HG02970 (cell line): ENCODE measurements at regions not wholly inside any gene's neighbourhood (a gene's known extent, or its start where the extent isn't known, plus 50 kb on each side); places are given as distances from the start of the nearest gene placed in this dataset.

Experiments
- ATAC-seq: cut with Tn5 transposase; IDR thresholded peaks from one replicate; pipeline ENCODE4 v1.9.1; 2021; ENCODE audit warnings: mild to moderate bottlenecking, moderate library complexity, moderate number of reproducible peaks; ENCODE audit not compliant: unreplicated experiment, low FRiP score

DNA sequence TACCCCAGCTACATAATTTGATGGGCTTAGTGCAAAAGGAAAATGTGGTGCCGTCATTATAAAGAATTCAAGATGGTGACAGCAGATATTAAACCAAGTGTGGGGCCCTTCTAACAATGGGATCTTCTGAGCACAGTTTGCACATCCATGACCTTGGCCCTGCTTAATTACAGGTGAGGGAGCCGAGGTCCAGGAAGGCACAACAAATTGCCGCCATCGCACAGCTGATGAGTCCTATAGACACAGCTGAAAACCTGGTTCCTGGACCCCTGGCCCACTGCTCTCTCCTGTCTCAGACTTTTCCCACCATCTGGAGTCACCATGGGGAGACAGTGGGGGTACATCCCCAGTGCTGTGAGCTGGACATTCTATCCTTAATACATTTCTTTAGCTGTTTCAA is 95.8 kb upstream of the MAP4K3 start:
- no peak for ATAC-seq

DNA sequence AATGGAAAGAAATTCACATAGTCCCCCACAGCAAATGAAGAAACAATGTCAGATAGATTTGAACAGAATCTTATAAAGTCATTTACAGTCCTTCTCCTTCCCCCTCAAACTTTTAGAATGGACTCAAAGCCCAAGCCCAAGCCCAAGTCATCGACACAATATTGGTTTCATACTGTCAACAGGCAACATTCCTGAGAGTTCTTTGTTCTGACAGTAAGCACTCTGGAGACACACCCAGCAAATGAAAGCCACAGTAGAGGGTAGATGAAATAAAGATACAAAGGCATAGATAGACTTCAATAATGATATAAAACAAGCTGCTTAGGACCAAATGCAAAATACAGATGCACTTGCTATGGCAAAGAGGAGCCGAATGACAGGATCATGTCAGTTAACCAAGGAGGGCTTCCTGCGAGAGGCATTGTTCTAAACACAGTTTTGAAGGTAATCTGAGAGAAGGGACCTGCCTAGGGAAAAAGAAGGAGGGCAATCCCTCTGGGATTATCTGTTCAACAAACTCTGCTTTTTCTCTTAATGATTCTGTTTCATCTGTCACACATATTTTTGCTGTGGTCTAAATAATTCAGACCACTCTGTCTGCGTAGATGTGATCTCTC is 97.1 kb upstream of the MAP4K3 start:
- no peak for ATAC-seq

DNA sequence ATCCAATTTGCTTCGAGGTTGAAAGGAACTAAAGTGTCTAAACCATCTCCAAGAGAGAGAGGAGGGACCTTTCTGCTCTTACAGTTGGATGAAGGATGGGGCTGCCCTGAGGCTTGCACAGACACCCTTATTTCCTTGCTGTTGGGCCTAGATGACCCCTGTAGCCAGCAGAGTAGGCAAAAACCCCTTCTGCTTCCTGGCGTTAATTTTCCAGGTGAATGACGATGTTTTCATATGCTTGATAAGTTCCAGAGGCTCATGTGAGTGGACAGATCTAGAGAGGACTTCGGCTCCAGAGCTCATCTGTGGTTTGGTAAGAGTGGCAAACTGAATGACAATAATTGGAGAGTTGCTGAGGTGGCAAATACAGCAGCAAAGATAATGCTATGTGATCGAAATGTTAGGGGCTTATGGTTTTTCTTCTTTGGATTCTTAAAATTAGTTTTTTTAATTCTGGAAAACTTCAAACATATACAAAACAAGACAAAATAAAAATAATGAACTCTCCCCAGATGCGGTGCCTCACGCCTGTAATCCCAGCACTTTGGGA is 98.6 kb upstream of the MAP4K3 start:
- no peak for ATAC-seq

GRCh38 chr2:39537150-39537549 is 100.1 kb upstream of the MAP4K3 start:
- ATAC-seq = no peak

GRCh38 chr2:39538718-39539117 is 101.6 kb upstream of the MAP4K3 start:
- ATAC-seq = no peak

- ATAC-seq = no peak
Observed at GRCh38 chr2:39540414-39540813, 103.3 kb upstream of the MAP4K3 start.

DNA sequence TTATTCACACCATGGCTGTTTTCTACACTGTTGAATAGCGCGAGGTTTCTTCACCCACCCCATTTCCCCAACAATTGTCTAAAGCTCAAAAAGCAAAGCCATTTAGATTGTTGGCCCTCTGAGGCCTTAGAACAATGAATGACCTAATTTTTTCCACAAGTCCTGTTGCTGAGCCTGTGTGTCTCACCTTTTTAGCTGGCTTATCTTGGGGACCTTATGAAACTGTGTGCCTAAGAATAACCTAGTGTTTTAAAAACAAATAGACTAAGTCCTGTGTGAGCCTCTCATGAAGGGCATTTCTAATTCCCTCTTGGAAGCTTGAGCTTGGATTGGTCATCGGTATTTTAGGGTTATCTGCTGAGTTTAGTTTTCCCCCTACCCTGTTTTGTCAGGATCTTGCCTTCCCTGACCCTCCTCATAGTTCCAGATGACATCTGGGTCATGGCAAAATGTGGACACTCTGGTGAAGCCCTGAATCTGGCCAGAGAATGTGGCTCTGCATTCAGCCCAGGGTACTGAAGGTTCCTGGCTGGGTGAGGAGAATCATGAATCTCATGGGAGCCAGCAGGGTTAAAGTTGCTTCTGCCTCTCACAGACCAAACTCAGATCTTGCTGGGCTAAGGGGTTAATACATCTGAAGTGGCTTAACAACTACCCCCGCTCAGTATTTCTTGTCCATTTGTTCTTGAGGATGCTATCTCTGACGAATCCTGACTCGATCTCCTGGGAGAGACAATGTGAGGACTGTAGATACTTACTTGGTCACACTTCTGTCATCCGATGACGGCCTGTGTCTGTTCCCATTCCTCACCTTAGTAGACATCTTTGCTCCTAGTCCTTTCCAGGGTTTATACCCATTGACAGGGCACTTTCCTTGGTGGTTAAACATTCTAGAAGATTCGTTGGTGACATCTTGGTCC is 104.2 kb upstream of the MAP4K3 start:
- no peak for ATAC-seq

GRCh38 chr2:39542523-39542922 is 105.4 kb upstream of the MAP4K3 start:
- ATAC-seq = no peak

DNA sequence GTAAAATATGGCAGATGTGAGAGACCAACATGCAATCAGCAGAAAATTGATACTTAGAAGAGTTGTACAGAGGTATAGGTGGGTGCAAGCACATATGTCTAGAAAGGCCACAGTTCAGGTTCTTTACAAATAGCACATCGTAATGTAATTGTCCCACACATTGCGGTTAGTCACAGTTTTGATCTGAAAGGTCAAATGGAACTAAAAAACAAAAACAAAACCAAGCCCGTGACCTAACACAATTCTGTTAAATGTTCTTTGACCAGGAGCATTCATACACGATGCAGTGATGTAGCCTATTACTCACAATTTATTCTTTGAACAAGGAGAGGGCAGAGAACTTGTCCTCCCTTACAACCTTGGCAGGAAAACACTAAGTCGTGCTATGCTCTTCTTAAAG is 108.9 kb upstream of the MAP4K3 start:
- ATAC-seq = no peak

GRCh38 chr2:39546409-39546808 is 109.3 kb upstream of the MAP4K3 start:
- ATAC-seq = no peak

GRCh38 chr2:39546937-39547336 is 109.9 kb upstream of the MAP4K3 start:
- ATAC-seq = no peak

DNA sequence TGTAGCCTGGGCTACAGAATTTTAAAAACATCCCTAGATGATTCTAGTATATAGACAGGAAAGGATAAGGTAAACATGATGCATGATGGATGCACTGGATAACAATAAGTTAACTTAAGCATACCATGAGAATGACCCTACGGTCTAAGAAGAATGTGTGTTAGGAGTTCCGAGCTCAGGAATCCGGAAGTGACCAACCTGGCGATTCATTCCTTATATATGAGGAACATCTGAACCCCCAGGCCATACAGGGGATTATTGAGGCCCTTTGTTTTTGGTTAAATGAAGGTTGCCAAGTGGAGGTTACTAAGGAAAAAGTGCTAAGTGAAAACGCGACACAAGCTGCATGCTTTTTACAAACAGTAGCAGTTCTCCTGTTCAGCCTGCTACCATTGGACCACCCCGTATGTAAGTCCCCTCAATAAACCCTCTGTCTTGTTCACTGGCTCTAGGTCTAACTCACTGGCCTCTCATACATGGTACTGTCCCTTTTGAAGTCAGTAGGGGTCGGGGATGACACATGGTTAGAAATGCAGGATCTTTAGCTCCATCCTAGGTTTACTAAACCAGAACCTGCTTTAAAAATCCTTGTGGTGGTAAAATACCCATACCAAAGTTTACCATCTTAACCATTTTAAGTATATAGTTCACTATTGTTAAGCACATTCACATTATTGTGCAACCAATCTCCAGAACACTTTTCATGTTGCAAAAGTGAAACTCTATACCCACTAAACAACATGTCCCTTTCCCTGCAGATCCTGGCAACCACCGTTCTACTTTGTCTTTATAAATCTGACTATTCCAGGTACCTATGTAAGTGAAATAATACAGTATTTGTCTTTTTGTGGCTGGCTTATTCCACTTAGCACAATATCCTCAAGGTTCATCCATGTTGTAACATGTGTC is 111.0 kb upstream of the MAP4K3 start:
- no peak for ATAC-seq

GRCh38 chr2:39549000-39549399 is 111.9 kb upstream of the MAP4K3 start:
- no peak for ATAC-seq

DNA sequence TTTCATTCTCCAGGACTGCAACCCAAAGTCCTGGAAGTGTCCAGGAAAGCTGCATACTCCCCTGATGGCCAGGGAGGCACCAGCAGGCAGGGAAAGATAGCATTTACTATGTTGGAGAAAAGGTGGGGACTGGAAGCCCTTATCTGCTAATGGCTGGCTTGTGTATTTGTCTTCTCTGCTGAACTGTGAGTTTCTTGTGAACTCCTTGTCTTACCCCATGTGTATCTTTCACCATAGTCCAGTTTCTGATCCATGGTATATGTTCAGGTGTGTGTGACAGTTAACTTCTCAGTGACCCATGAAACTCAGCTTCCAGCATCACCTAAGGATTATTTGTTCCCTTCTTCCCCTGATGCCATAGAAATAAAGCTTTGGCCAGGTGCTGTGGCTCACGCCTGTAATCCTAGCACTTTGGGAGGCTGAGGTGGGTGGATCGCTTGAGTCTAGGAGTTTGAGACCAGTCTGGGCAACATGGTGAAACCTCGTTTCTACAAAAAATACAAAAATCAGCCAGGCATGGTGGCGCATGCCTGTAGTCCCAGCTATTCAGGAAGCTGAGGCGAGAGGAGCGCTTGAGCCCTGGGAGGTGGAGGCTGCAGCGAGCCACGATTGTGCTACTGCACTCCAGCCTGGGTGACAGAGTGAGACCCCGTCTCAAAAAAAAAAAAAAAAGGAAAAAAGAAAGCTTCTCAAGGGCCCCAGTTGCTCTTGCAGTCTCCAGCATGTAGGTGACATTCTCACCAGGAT is 112.8 kb upstream of the MAP4K3 start:
- no peak for ATAC-seq

GRCh38 chr2:39550701-39551285 is 113.7 kb upstream of the MAP4K3 start:
- ATAC-seq = no peak

DNA sequence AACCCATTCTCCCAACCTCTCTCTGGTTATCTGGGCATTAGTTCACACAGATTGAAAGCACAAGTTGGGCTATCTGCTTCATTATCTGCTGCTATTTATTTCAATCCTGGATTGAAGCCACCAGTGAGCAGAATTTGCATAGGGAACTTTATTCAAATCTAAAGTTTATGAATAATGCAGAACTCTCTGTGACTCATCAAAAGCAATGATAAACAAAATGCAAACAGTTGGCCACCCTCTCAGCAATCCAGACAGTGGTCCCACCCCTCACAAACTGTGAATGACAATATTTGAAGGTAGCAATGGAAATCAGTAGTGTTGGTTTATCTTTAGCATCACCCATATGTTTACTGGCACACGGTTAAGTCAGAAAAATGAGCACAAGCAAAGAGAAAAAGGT is 106.8 kb upstream of the TMEM178A start:
- ATAC-seq = no peak

DNA sequence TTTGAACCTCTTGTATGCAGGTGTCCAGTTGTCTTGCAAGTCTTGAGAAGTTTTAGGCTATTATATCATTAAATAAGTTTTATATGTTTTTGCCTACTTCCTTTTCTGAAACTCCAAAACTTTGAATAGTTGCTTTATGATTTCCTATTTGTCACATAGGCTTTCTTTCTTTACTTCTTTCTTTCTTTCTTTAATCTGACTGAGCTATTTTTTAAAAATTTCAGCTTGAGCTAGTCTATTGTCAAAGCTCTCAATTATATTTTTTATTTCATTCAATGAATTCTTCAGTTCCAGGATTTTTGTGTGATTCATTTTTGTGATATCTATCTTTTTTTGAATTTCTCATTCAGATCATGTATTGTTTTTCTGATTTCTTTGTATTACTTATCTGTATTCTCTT is 102.1 kb upstream of the TMEM178A start:
- no peak for ATAC-seq

GRCh38 chr2:39567507-39567906 is 98.2 kb upstream of the TMEM178A start:
- ATAC-seq = no peak

DNA sequence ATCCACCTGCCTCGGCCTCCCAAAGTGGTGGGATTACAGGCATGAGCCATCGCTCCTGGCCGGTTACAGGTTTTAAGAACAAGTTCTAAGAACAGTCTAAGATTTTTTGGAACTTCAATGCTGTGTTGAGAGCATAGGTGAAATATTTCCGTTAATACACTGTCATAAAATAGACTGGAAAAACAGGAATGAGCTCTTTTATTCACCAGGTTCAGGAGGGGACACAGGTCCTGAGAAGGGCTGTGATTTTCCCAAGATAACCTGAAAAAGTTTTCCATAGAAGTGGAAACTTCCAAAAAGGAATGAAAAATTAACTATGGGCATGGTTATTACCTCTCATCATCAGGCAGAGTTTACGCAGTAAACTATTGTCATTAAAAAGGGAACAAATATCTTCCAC is 97.6 kb upstream of the TMEM178A start:
- no peak for ATAC-seq

- no peak for ATAC-seq
Observed at GRCh38 chr2:39568561-39569006, 97.1 kb upstream of the TMEM178A start.
